Muscle of leg (tissue), 3 donors: ENCODE measurements at regions not wholly inside any gene's neighbourhood (a gene's known extent, or its start where the extent isn't known, plus 50 kb on each side); places are given as distances from the start of the nearest gene placed in this dataset.

Experiments
- DNase-seq: peaks from one replicate; pipeline ENCODE4 v3.0.0; 2013
- H3K27ac ChIP-seq: one replicate; pipeline ENCODE4 v1.5.1; 2013; ENCODE audit warnings: mild to moderate bottlenecking, low read length, control low read depth
- H3K27me3 ChIP-seq: one replicate; pipeline ENCODE4 v1.6.1; 2013; ENCODE audit warnings: low read length; ENCODE audit not compliant: control insufficient read depth, insufficient read depth
- H3K36me3 ChIP-seq: one replicate; pipeline ENCODE4 v1.6.1; 2013; ENCODE audit warnings: low read length; ENCODE audit not compliant: control insufficient read depth, insufficient read depth
- H3K4me1 ChIP-seq: one replicate; pipeline ENCODE4 v1.6.1; 2013; ENCODE audit warnings: low read length; ENCODE audit not compliant: control insufficient read depth, insufficient read depth
- H3K4me3 ChIP-seq: one replicate; pipeline ENCODE4 v1.5.1; 2013; ENCODE audit warnings: low read length, control low read depth
- H3K9me3 ChIP-seq: replicated peaks from 2 replicates; pipeline ENCODE4 v1.6.1; 2013; ENCODE audit warnings: low read depth, low read length; ENCODE audit not compliant: control insufficient read depth
- WGBS: methylation state at CpG from one replicate; pipeline ENCODE4 v1.1.5; 2013; ENCODE audit warnings: missing lambda C conversion rate; ENCODE audit not compliant: insufficient coverage; 5-methylcytosine and 5-hydroxymethylcytosine counted together

DNA sequence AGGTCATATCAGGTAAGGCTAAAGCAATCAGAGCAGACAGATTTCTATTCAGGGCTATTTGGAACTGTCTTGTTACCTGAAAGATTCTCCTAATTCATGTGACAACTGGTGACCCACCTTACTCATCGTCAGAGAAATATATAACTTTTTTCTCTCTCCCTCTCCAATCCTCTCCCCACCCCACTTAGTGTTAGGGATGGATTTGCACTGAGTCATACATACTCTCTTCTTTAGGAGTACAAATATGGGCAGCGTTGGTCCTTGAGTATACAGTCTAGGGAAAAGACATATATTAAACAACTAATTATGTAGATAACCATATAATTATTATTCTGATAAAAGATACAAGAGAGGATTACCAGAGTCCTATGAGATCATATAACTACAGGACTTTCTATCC, 246.3 kb downstream of the HHIPL2 start:
- WGBS = no CpG with 5 or more reads among the region's 2 CpGs
- no peak overlapping the region for H3K27ac ChIP-seq
- no peak for DNase-seq

DNA sequence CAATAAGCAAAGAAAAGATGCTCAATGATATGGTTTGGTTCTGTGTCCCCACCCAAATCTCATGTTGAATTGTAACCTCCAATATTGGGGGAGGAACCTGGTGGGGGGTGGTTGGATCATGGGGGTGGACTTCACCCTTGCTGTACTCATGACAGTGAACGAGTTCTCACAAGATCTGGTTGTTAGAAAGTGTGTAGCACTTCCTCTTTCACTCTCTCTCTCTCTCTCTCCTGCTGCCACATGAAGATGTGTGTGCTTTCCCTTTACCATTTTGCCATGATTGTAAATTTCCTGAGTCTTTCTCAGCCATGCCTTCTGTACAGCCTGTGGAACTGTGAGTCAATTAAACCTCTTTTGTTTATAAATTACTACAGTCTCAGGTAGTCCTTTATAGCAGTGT, 248.4 kb downstream of the HHIPL2 start:
- H3K27me3 ChIP-seq = no peaks in the 10 kb centered on the region
- no peaks in the 10 kb centered on the region for H3K9me3 ChIP-seq
- no peaks in the 10 kb centered on the region for H3K4me1 ChIP-seq
- H3K4me3 ChIP-seq = no peak overlapping the region
- WGBS = no CpG with 5 or more reads among the region's 1 CpG
- no peaks in the 10 kb centered on the region for H3K36me3 ChIP-seq
- no peak for DNase-seq
- H3K27ac ChIP-seq = no peak overlapping the region

More for the DNA sequence above, 246.3 kb downstream of the HHIPL2 start:
- Histone ChIP-seq H3K36me3 (no peaks in the 10 kb centered on the region), H3K27me3 (no peaks in the 10 kb centered on the region), H3K4me3 (no peak overlapping the region), H3K4me1 (no peaks in the 10 kb centered on the region), H3K9me3 (no peaks in the 10 kb centered on the region)

DNA sequence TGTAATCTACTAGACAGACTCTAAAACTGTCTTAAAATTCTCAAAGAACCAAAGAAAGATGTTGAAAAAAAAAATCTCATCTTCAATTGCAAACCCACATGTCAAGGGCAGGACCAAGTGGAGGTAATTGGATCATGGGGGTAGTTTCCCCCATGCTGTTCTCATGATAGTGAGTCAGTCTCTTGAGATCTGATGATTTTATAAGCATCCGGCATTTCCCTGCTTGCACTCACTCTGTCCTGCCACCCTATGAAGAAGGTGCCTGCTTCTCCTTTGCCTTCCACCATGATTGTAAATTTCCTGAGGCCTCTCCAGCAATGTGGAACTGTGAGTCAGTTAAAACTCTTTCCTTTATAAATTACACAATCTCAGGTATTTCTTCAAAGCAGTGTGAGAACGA, 257.0 kb downstream of the HHIPL2 start:
- no peak overlapping the region for H3K4me3 ChIP-seq
- no peak for DNase-seq
- H3K27ac ChIP-seq = no peak overlapping the region
- WGBS = 100% methylated on average over 2 of the region's 2 CpGs
- H3K36me3 ChIP-seq = no peaks in the 10 kb centered on the region
- H3K9me3 ChIP-seq = no peaks in the 10 kb centered on the region
- no peaks in the 10 kb centered on the region for H3K27me3 ChIP-seq
- peaks cover 4% of the 10 kb centered on the region for H3K4me1 ChIP-seq

DNA sequence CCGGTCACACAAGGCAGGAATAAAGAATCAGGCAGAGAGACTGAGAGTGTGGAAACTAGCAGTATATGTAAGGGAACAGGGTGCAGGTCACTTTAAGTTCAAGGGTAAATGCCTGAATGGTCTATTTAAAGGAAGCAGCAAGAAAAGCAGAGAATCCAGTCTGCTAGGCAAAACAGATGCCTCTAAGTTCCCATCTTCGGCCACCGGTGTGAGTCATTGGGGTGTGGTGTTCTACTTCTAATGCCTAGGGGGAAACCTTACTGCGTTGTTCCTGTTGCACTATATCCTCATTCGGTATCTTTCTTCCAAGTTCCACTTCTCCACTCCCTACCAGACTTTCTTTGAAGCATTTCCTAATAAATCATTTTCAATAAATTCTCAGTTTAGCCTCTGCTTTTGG, 259.9 kb downstream of the HHIPL2 start:
- 18% methylated on average over 4 of the region's 5 CpGs for WGBS
- Histone ChIP-seq H3K27me3 (no peaks in the 10 kb centered on the region), H3K9me3 (no peaks in the 10 kb centered on the region), H3K4me1 (peaks cover 7% of the 10 kb centered on the region), H3K4me3 (no peak overlapping the region), H3K27ac (no peak overlapping the region), H3K36me3 (no peaks in the 10 kb centered on the region)
- DNase-seq = peak; percentile 63

DNA sequence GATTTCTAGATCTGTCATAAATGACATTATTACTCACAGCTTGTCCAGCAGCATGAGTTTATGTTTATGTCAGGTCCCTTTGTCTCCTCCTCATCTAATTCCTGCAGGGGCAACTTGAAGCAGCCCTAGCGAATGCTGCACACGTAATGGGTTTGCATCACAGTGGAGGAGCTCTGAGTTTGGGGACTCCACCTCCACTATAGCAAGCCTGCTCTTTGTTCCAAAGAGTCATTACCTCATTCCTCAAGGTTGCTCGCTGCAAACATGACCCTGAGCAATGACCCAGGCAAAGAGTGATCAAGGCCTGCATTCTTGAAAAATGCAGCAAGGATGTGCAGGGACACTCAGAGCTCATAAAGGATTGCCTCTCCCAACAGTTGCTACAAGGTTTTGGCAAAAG, 261.9 kb downstream of the HHIPL2 start:
- 55% methylated on average over 2 of the region's 3 CpGs for WGBS

DNA sequence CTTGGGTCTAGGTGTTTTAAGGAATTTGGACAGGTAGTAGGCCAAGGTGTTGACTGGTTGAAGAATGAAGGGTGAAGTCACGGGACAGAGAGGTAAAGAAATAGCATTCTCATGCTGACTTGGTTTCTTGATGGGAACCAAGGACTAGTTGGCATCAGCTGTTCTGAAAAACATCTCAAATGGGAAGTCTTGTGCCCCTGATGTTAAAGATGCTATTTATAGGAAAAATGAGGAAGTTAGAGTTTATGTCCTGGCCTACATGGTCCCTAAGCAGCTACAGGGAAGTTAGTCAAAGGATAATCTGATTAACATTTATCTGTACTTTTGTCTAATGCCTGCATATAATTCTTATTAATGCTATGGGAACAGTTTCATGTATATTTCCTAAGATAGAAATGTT, 262.4 kb downstream of the HHIPL2 start:
- Histone ChIP-seq H3K27ac (no peak overlapping the region), H3K9me3 (no peaks in the 10 kb centered on the region), H3K27me3 (no peaks in the 10 kb centered on the region), H3K4me3 (no peak overlapping the region), H3K4me1 (peaks cover 7% of the 10 kb centered on the region), H3K36me3 (no peaks in the 10 kb centered on the region)
- 91% methylated on average over 1 of the region's 1 CpG for WGBS
- DNase-seq = peak; percentile 36

More for the DNA sequence above, 261.9 kb downstream of the HHIPL2 start:
- DNase-seq = peak; percentile 25
- no peak overlapping the region for H3K4me3 ChIP-seq
- H3K4me1 ChIP-seq = peaks cover 7% of the 10 kb centered on the region
- no peak overlapping the region for H3K27ac ChIP-seq
- H3K27me3 ChIP-seq = no peaks in the 10 kb centered on the region
- H3K36me3 ChIP-seq = no peaks in the 10 kb centered on the region
- H3K9me3 ChIP-seq = no peaks in the 10 kb centered on the region

DNA sequence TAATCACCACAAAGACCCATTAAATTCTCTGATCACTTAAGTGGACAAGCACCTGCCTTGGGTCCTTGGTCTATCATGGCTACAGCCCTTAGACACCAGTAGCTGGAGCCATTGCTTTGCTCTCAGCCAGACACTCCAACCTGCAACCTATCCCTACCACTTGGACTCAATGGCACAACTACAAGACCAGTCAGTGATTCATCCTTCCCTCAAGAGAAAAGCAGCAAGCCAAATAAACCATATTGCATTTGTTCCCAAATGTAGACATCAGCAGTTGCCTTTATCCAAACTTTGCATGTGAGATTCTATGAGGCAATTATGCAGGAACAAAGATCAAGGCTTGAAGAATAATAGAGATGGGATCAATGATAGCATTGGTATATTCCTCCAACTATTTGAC, 263.4 kb downstream of the HHIPL2 start:
- Histone ChIP-seq H3K4me3 (no peak overlapping the region), H3K4me1 (peaks cover 7% of the 10 kb centered on the region), H3K36me3 (no peaks in the 10 kb centered on the region), H3K9me3 (no peaks in the 10 kb centered on the region), H3K27me3 (no peaks in the 10 kb centered on the region), H3K27ac (no peak overlapping the region)
- DNase-seq = no peak

DNA sequence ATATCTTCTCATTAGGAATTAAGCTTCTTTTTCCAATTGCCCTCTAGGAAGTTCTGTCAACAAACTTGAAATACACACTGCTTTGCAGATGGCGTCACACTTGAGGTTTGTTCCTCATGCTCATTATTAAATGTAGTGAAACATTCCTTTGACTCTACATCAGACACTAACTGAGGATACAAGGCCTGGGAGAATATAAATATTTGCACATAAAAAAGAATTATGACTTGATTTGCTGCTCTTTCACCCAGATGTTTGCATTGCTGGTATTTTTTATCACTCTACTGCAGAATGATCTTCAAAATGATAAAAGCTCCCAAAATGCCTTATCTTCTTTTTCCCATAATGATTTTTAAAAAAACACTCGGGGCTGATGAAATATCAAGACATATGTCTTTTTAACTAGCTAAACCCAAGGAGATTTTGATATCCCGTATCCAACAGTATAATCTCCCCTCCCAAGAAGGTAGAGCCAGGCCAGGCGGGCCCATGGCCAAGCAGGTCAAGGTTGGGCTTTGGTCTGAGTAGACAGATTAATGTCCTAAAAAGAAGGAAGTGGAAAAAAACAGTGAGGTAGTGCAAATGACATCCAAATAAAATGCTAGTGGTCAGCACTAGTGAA, 264.6 kb downstream of the HHIPL2 start:
- H3K36me3 ChIP-seq = no peaks in the 10 kb centered on the region
- peak; percentile 88 for DNase-seq
- H3K27me3 ChIP-seq = no peaks in the 10 kb centered on the region
- no CpG with 5 or more reads among the region's 4 CpGs for WGBS
- no peaks in the 10 kb centered on the region for H3K9me3 ChIP-seq
- H3K4me1 ChIP-seq = peaks cover 7% of the 10 kb centered on the region
- no peak overlapping the region for H3K27ac ChIP-seq
- H3K4me3 ChIP-seq = no peak overlapping the region

DNA sequence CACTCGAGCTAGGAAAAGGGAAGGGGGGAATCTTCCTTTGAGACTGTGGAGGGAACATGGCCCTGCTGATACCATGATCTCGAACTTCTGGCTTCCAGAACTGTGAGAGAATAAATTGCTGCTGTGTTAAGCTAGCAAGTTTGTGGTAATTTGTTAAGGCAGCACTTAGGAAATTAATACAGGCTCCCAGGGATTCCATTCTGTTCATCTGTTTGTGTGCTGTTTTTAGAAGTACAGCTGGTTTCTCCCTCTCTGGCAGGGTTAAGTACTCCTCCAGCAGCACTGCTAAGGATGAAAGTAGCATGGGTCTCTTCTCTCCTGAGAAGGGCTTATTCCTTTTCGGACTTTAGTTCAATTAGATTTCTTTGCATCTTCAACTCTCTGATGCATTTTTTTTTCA, 268.3 kb downstream of the HHIPL2 start:
- no peak overlapping the region for H3K27ac ChIP-seq
- DNase-seq = peak; percentile 14
- H3K4me1 ChIP-seq = peaks cover 3% of the 10 kb centered on the region
- no peaks in the 10 kb centered on the region for H3K27me3 ChIP-seq
- no peak overlapping the region for H3K4me3 ChIP-seq
- WGBS = 76% methylated on average over 2 of the region's 3 CpGs
- H3K36me3 ChIP-seq = no peaks in the 10 kb centered on the region
- H3K9me3 ChIP-seq = no peaks in the 10 kb centered on the region

DNA sequence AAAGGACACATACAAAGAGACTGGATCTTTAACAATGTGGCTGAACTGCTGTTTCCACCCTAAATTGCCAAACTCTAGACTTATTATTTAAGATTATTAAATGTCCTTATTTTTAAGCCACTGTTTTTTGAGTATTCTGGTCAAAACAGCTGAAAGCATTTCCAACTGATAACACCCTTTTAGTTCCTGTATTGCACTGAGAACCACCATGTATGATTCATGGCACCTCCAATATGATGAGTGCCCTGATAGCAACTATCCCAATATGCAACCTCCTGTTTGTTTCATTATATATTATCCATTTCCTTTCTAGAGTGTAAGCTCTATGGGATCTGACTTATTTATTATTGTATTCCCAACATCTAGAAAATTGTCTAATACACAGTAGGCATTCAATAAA, 269.4 kb downstream of the HHIPL2 start:
- no peak for DNase-seq
- H3K4me3 ChIP-seq = no peak overlapping the region
- no peaks in the 10 kb centered on the region for H3K27me3 ChIP-seq
- no peaks in the 10 kb centered on the region for H3K36me3 ChIP-seq
- H3K4me1 ChIP-seq = peaks cover 2% of the 10 kb centered on the region
- no peaks in the 10 kb centered on the region for H3K9me3 ChIP-seq
- no peak overlapping the region for H3K27ac ChIP-seq
